ENCODE measurements at regions not wholly inside any gene's neighbourhood (a gene's known extent, or its start where the extent isn't known, plus 50 kb on each side); places are given as distances from the start of the nearest gene placed in this dataset.
"Not testable (repeated sequence)": the region's sequence is repeated elsewhere in the genome, so short reads cannot be mapped to it uniquely, and the experiment has no call there.

GRCh38 chr14:37841039-37841438, 245.6 kb downstream of the TTC6 start:
- H3K4me1 Mint-ChIP-seq (ENCODE audit: low read depth); H3K4me3 Mint-ChIP-seq; H3K27me3 Mint-ChIP-seq (ENCODE audit: low read depth); POLR2A ChIA-PET; ATAC-seq; DNase-seq; H3K9me3 Mint-ChIP-seq (ENCODE audit: insufficient read depth); H3K27ac Mint-ChIP-seq; H3K36me3 Mint-ChIP-seq (ENCODE audit: low read depth): not testable (repeated sequence)
- CTCF ChIA-PET: interaction anchor here (1.2 kb wide), 1 partner anchor 34 kb away, joined by 4 read pairs; no protein-coding TSS in a partner anchor

GRCh38 chr14:37842106-37842505, 246.7 kb downstream of the TTC6 start:
- DNase-seq: no peak
- no peaks in the 10 kb centered on the region for H3K27me3 Mint-ChIP-seq (ENCODE audit: low read depth)
- no peaks in the 10 kb centered on the region for H3K36me3 Mint-ChIP-seq (ENCODE audit: low read depth)
- POLR2A ChIA-PET: no interaction called here
- ATAC-seq: no peak
- no peak overlapping the region for H3K4me3 Mint-ChIP-seq
- no peaks in the 10 kb centered on the region for H3K4me1 Mint-ChIP-seq (ENCODE audit: low read depth)
- CTCF ChIA-PET: interaction anchor here (1.2 kb wide), 1 partner anchor 33 kb away, joined by 4 read pairs; no protein-coding TSS in a partner anchor
- no peak overlapping the region for H3K27ac Mint-ChIP-seq
- H3K9me3 Mint-ChIP-seq (ENCODE audit: insufficient read depth): no peaks in the 10 kb centered on the region

GRCh38 chr14:37843954-37844607, 248.7 kb downstream of the TTC6 start:
- DNase-seq (no peak), ATAC-seq (no peak)
- CTCF ChIA-PET: no interaction called here

GRCh38 chr14:37844614-37845013, 249.2 kb downstream of the TTC6 start:
- DNase-seq (no peak), ATAC-seq (no peak)
- CTCF ChIA-PET: no interaction called here
- H3K9me3 Mint-ChIP-seq (ENCODE audit: insufficient read depth): no peaks in the 10 kb centered on the region
- H3K36me3 Mint-ChIP-seq (ENCODE audit: low read depth): no peaks in the 10 kb centered on the region
- no peak overlapping the region for H3K27ac Mint-ChIP-seq
- H3K27me3 Mint-ChIP-seq (ENCODE audit: low read depth): no peaks in the 10 kb centered on the region
- POLR2A ChIA-PET: no interaction called here
- H3K4me3 Mint-ChIP-seq: no peak overlapping the region
- H3K4me1 Mint-ChIP-seq (ENCODE audit: low read depth): no peaks in the 10 kb centered on the region

More at GRCh38 chr14:37843954-37844607, 248.7 kb downstream of the TTC6 start:
- no peak overlapping the region for H3K4me3 Mint-ChIP-seq
- H3K36me3 Mint-ChIP-seq (ENCODE audit: low read depth): no peaks in the 10 kb centered on the region
- no peaks in the 10 kb centered on the region for H3K9me3 Mint-ChIP-seq (ENCODE audit: insufficient read depth)
- no peaks in the 10 kb centered on the region for H3K27me3 Mint-ChIP-seq (ENCODE audit: low read depth)
- POLR2A ChIA-PET: no interaction called here
- H3K27ac Mint-ChIP-seq: no peak overlapping the region
- H3K4me1 Mint-ChIP-seq (ENCODE audit: low read depth): no peaks in the 10 kb centered on the region

GRCh38 chr14:37848985-37849621, 253.7 kb downstream of the TTC6 start:
- ChIA-PET CTCF (interaction anchor here (1.0 kb wide), 1 partner anchor 55 kb away, joined by 3 read pairs; no protein-coding TSS in a partner anchor), POLR2A (no interaction called here)
- Mint-ChIP-seq H3K27ac (no peak overlapping the region), H3K4me3 (no peak overlapping the region), H3K9me3 (ENCODE audit: insufficient read depth) (no peaks in the 10 kb centered on the region), H3K36me3 (ENCODE audit: low read depth) (no peaks in the 10 kb centered on the region), H3K27me3 (ENCODE audit: low read depth) (no peaks in the 10 kb centered on the region), H3K4me1 (ENCODE audit: low read depth) (no peaks in the 10 kb centered on the region)
- no peak for ATAC-seq
- no peak for DNase-seq

- Mint-ChIP-seq H3K9me3 (ENCODE audit: insufficient read depth) (no peaks in the 10 kb centered on the region), H3K4me3 (no peak overlapping the region), H3K4me1 (ENCODE audit: low read depth) (no peaks in the 10 kb centered on the region), H3K27me3 (ENCODE audit: low read depth) (no peaks in the 10 kb centered on the region), H3K36me3 (ENCODE audit: low read depth) (no peaks in the 10 kb centered on the region), H3K27ac (no peak overlapping the region)
- no peak for DNase-seq
- ChIA-PET CTCF (no interaction called here), POLR2A (no interaction called here)
- no peak for ATAC-seq
Measured at GRCh38 chr14:37851054-37851453, 255.6 kb downstream of the TTC6 start.

- H3K4me1 Mint-ChIP-seq (ENCODE audit: low read depth): no peaks in the 10 kb centered on the region
- no peaks in the 10 kb centered on the region for H3K27me3 Mint-ChIP-seq (ENCODE audit: low read depth)
- no peak for DNase-seq
- no peak overlapping the region for H3K27ac Mint-ChIP-seq
- H3K36me3 Mint-ChIP-seq (ENCODE audit: low read depth): no peaks in the 10 kb centered on the region
- CTCF ChIA-PET: no interaction called here
- H3K4me3 Mint-ChIP-seq: no peak overlapping the region
- H3K9me3 Mint-ChIP-seq (ENCODE audit: insufficient read depth): no peaks in the 10 kb centered on the region
- POLR2A ChIA-PET: no interaction called here
- no peak for ATAC-seq
Measured at GRCh38 chr14:37855871-37856270, 260.4 kb downstream of the TTC6 start.

- no peak for ATAC-seq
Measured at GRCh38 chr14:37857774-37858266, 262.4 kb downstream of the TTC6 start.

GRCh38 chr14:37858733-37859132, 263.3 kb downstream of the TTC6 start:
- Mint-ChIP-seq H3K36me3 (ENCODE audit: low read depth) (no peaks in the 10 kb centered on the region), H3K9me3 (ENCODE audit: insufficient read depth) (no peaks in the 10 kb centered on the region), H3K27ac (no peak overlapping the region), H3K4me3 (no peak overlapping the region), H3K4me1 (ENCODE audit: low read depth) (no peaks in the 10 kb centered on the region), H3K27me3 (ENCODE audit: low read depth) (no peaks in the 10 kb centered on the region)
- ChIA-PET CTCF (no interaction called here), POLR2A (no interaction called here)
- no peak for DNase-seq
- no peak for ATAC-seq

More at GRCh38 chr14:37857774-37858266, 262.4 kb downstream of the TTC6 start:
- no peak for DNase-seq
- H3K4me1 Mint-ChIP-seq (ENCODE audit: low read depth): no peaks in the 10 kb centered on the region
- no peaks in the 10 kb centered on the region for H3K27me3 Mint-ChIP-seq (ENCODE audit: low read depth)
- ChIA-PET POLR2A (no interaction called here), CTCF (no interaction called here)
- H3K4me3 Mint-ChIP-seq: no peak overlapping the region
- no peaks in the 10 kb centered on the region for H3K36me3 Mint-ChIP-seq (ENCODE audit: low read depth)
- H3K9me3 Mint-ChIP-seq (ENCODE audit: insufficient read depth): no peaks in the 10 kb centered on the region
- no peak overlapping the region for H3K27ac Mint-ChIP-seq

GRCh38 chr14:37859177-37859576, 263.7 kb downstream of the TTC6 start:
- Mint-ChIP-seq H3K27ac (no peak overlapping the region), H3K36me3 (ENCODE audit: low read depth) (no peaks in the 10 kb centered on the region)

GRCh38 chr14:37862263-37862662, 266.8 kb downstream of the TTC6 start:
- CTCF ChIA-PET: no interaction called here
- DNase-seq (no peak), ATAC-seq (no peak)
- Mint-ChIP-seq H3K27ac (no peak overlapping the region), H3K4me1 (ENCODE audit: low read depth) (peaks cover 5% of the 10 kb centered on the region), H3K9me3 (ENCODE audit: insufficient read depth) (no peaks in the 10 kb centered on the region), H3K4me3 (no peak overlapping the region), H3K27me3 (ENCODE audit: low read depth) (no peaks in the 10 kb centered on the region), H3K36me3 (ENCODE audit: low read depth) (no peaks in the 10 kb centered on the region)
- POLR2A ChIA-PET: no interaction called here

More at GRCh38 chr14:37859177-37859576, 263.7 kb downstream of the TTC6 start:
- H3K4me3 Mint-ChIP-seq: no peak overlapping the region
- no peaks in the 10 kb centered on the region for H3K4me1 Mint-ChIP-seq (ENCODE audit: low read depth)
- DNase-seq: no peak
- H3K9me3 Mint-ChIP-seq (ENCODE audit: insufficient read depth): no peaks in the 10 kb centered on the region
- ChIA-PET CTCF (no interaction called here), POLR2A (no interaction called here)
- no peak for ATAC-seq
- no peaks in the 10 kb centered on the region for H3K27me3 Mint-ChIP-seq (ENCODE audit: low read depth)

- no peaks in the 10 kb centered on the region for H3K9me3 Mint-ChIP-seq (ENCODE audit: insufficient read depth)
- peaks cover 5% of the 10 kb centered on the region for H3K4me1 Mint-ChIP-seq (ENCODE audit: low read depth)
- no peak overlapping the region for H3K27ac Mint-ChIP-seq
- no peak for DNase-seq
- ATAC-seq: no peak
- POLR2A ChIA-PET: no interaction called here
- CTCF ChIA-PET: no interaction called here
- no peaks in the 10 kb centered on the region for H3K27me3 Mint-ChIP-seq (ENCODE audit: low read depth)
- H3K4me3 Mint-ChIP-seq: no peak overlapping the region
- no peaks in the 10 kb centered on the region for H3K36me3 Mint-ChIP-seq (ENCODE audit: low read depth)
Measured at GRCh38 chr14:37864128-37864527, 268.7 kb downstream of the TTC6 start.

Measured in activated CD8-positive, alpha-beta T cell treated with anti-CD3 and anti-CD28 coated beads, Interleukin-2, amount 10 ng/mL, durations not matched to agents 7 days and 5 days (primary cell).